ENCODE measurements at regions not wholly inside any gene's neighbourhood (a gene's known extent, or its start where the extent isn't known, plus 50 kb on each side); places are given as distances from the start of the nearest gene placed in this dataset.

- DNase-seq = no peak
Observed at GRCh38 chr5:57332361-57332760, 150.2 kb downstream of the ACTBL2 start.

- DNase-seq = no peak
Observed at GRCh38 chr5:57327561-57328367, 153.9 kb downstream of the GPBP1 start.

GRCh38 chr5:57325678-57326397 lies 152.0 kb downstream of the GPBP1 start:
- DNase-seq = no peak

- DNase-seq = no peak
Observed at GRCh38 chr5:57324861-57325260, 151.0 kb downstream of the GPBP1 start.

GRCh38 chr5:57324181-57324580 lies 150.3 kb downstream of the GPBP1 start:
- DNase-seq = no peak

- DNase-seq = no peak
Observed at GRCh38 chr5:57320582-57320981, 146.7 kb downstream of the GPBP1 start.

- no peak for DNase-seq
Observed at GRCh38 chr5:57319628-57320027, 145.8 kb downstream of the GPBP1 start.

- DNase-seq = no peak
Observed at GRCh38 chr5:57318251-57318650, 144.4 kb downstream of the GPBP1 start.

- DNase-seq = no peak
Observed at GRCh38 chr5:57317341-57317740, 143.5 kb downstream of the GPBP1 start.

- peak; percentile 86 for DNase-seq
Observed at GRCh38 chr5:57316798-57317327, 143.0 kb downstream of the GPBP1 start.

GRCh38 chr5:57315941-57316340 lies 142.1 kb downstream of the GPBP1 start:
- no peak for DNase-seq

Measured in EL (cell line).